ENCODE measurements at regions not wholly inside any gene's neighbourhood (a gene's known extent, or its start where the extent isn't known, plus 50 kb on each side); places are given as distances from the start of the nearest gene placed in this dataset.

DNA sequence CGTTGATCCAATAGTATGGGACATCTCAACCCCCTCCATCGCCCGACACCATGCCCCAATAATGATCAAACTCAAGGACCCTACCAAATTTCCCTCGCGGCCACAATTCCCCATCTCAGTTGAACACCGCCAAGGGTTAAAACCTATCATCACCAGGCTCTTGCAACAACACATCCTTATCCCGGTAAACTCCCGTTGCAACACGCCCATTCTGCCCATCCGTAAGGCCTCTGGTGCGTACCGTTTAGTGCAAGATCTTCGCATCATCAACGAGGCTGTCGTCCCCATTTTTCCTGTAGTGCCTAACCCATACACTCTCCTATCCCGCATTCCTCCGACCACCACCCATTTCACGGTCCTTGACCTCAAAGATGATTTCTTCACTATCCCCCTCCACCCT is 960.5 kb downstream of the RPA4 start:
- Mint-ChIP-seq H3K27ac (no peak overlapping the region), H3K4me3 (no peak overlapping the region), H3K36me3 (ENCODE audit: low read depth) (peaks cover 3% of the 10 kb centered on the region), H3K9me3 (ENCODE audit: low read depth) (peaks cover 10% of the 10 kb centered on the region), H3K4me1 (no peaks in the 10 kb centered on the region), H3K27me3 (no peaks in the 10 kb centered on the region)
- intact Hi-C loops (cut with DNase I, micrococcal nuclease) = no loop called here
- ChIA-PET CTCF (no interaction called here), POLR2A (no interaction called here)
- no peak for DNase-seq
- ATAC-seq = no peak

DNA sequence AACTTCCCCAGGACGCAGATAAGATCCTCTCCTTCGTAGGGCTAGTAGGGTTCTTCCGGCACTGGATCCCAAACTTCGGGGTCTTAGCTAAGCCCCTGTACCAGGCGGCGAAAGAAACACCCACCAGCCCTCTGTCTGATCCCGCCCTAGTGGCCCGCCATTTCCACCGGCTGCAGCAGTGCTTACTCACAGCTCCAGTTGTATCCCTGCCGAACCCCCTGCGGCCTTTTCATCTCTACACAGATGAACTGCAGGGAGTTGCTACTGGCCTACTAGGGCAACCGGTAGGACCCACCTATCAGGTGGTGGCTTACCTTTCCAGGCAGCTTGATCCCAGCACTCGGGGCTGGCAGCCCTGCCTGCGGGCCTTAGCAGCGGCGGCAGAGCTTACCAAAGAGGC is 961.2 kb downstream of the RPA4 start:
- H3K4me1 Mint-ChIP-seq = no peaks in the 10 kb centered on the region
- intact Hi-C loops (cut with DNase I, micrococcal nuclease) = no loop called here
- H3K36me3 Mint-ChIP-seq (ENCODE audit: low read depth) = peaks cover 3% of the 10 kb centered on the region
- ChIA-PET CTCF (no interaction called here), POLR2A (no interaction called here)
- no peak overlapping the region for H3K4me3 Mint-ChIP-seq
- ATAC-seq (no peak), DNase-seq (no peak)
- no peaks in the 10 kb centered on the region for H3K27me3 Mint-ChIP-seq
- peaks cover 10% of the 10 kb centered on the region for H3K9me3 Mint-ChIP-seq (ENCODE audit: low read depth)
- no peak overlapping the region for H3K27ac Mint-ChIP-seq

DNA sequence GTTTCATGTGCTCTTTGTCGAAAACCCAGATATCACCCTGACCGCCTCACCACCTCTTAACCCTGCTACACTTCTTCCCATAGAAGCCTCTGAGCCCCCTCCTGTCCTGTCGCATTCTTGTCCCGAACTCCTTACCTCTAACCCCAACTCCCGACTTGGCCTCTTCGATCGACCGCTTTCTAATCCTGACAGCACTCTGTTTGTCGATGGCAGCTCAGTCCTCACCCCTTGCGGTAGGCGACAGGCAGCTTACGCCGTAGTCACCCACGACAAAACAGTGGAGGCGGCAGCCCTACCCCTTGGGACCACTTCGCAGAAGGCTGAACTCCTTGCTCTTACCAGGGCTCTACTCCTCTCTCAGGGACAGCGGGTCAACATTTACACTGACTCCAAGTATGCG is 961.7 kb downstream of the RPA4 start:
- Mint-ChIP-seq H3K4me3 (no peak overlapping the region), H3K27me3 (no peaks in the 10 kb centered on the region), H3K9me3 (ENCODE audit: low read depth) (peaks cover 10% of the 10 kb centered on the region), H3K36me3 (ENCODE audit: low read depth) (peaks cover 3% of the 10 kb centered on the region), H3K4me1 (no peaks in the 10 kb centered on the region), H3K27ac (no peak overlapping the region)
- ChIA-PET CTCF (no interaction called here), POLR2A (no interaction called here)
- ATAC-seq = no peak
- intact Hi-C loops (cut with DNase I, micrococcal nuclease) = no loop called here
- DNase-seq = no peak

DNA sequence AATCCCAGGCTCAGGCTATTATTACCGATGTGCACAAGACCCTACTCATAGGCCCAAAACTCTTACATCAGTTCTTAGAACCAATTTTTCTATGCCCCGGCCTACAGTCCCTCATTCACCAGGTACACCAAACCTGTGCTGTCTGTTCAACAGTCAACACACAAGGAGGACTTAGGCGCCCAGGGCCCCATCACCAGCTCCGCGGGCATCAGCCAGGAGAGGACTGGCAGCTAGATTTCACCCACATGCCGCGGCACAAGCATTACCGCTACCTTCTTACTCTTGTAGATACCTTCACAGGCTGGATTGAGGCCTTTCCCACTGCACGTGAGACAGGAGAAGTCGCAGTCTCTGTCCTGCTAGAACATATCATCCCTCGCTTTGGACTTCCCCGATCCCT is 962.5 kb downstream of the RPA4 start:
- Mint-ChIP-seq H3K4me1 (no peaks in the 10 kb centered on the region), H3K9me3 (ENCODE audit: low read depth) (peaks cover 10% of the 10 kb centered on the region), H3K27ac (no peak overlapping the region), H3K36me3 (ENCODE audit: low read depth) (peaks cover 3% of the 10 kb centered on the region), H3K4me3 (no peak overlapping the region), H3K27me3 (no peaks in the 10 kb centered on the region)
- POLR2A ChIA-PET = no interaction called here
- intact Hi-C loops (cut with DNase I, micrococcal nuclease) = no loop called here
- no peak for ATAC-seq
- CTCF ChIA-PET = no interaction called here
- no peak for DNase-seq

DNA sequence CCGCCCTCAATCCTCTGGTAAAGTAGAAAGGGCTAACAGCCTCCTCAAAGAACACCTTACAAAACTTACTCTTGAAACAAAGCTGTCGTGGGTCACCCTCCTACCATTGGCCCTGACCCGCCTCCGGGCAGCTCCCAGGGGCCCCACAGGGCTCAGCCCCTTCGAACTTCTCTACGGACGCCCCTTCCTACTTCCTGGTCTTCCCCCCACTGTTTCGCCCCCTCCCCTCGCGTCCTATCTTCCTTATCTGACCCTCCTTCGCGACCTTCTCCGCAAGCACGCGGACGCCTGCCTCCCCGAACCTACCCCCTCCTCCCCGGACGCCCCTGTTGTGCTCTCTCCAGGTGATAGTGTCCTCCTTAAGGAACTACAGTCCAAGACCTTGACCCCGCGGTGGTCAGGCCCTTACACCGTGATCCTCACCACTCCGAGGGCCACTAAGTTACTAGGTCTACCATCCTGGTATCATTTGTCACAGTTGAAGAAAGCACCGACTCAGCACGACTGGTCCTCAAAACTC is 963.1 kb downstream of the RPA4 start:
- ATAC-seq = no peak
- H3K9me3 Mint-ChIP-seq (ENCODE audit: low read depth) = peaks cover 10% of the 10 kb centered on the region
- no peak overlapping the region for H3K4me3 Mint-ChIP-seq
- no peak for DNase-seq
- no peak overlapping the region for H3K27ac Mint-ChIP-seq
- intact Hi-C loops (cut with DNase I, micrococcal nuclease) = no loop called here
- H3K36me3 Mint-ChIP-seq (ENCODE audit: low read depth) = peaks cover 3% of the 10 kb centered on the region
- H3K4me1 Mint-ChIP-seq = no peaks in the 10 kb centered on the region
- no peaks in the 10 kb centered on the region for H3K27me3 Mint-ChIP-seq
- ChIA-PET POLR2A (no interaction called here), CTCF (no interaction called here)

DNA sequence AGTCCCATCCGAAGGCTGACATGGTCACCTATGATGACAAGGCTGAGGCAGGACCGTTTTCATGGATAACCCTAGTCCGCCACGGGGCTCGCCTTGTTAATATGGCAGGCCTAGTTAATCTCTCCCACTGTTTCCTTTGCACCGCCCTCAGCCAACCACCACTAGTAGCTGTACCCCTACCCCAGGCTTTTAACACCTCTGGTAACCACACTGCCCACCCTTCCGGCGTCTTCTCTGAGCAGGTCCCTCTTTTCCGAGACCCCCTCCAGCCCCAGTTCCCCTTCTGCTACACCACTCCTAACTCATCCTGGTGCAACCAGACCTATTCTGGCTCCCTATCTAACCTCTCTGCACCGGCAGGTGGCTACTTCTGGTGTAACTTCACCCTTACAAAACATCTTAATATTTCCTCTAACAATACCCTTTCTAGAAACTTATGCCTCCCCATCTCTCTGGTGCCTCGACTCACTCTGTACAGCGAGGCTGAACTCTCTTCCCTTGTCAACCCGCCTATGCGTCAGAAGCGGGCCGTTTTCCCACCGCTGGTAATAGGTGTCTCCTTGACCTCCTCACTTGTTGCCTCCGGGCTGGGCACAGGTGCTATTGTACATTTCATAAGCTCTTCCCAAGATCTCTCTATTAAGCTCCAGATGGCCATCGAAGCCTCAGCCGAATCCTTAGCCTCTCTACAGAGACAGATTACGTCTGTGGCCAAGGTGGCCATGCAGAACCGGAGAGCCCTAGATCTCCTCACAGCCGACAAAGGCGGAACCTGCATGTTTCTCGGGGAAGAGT is 964.4 kb downstream of the RPA4 start:
- H3K9me3 Mint-ChIP-seq (ENCODE audit: low read depth) = peaks cover 10% of the 10 kb centered on the region
- H3K36me3 Mint-ChIP-seq (ENCODE audit: low read depth) = peaks cover 3% of the 10 kb centered on the region
- H3K4me1 Mint-ChIP-seq = no peaks in the 10 kb centered on the region
- POLR2A ChIA-PET = no interaction called here
- intact Hi-C loops (cut with DNase I, micrococcal nuclease) = no loop called here
- H3K27ac Mint-ChIP-seq = no peak overlapping the region
- CTCF ChIA-PET = no interaction called here
- DNase-seq = no peak
- H3K4me3 Mint-ChIP-seq = no peak overlapping the region
- ATAC-seq = no peak
- no peaks in the 10 kb centered on the region for H3K27me3 Mint-ChIP-seq

DNA sequence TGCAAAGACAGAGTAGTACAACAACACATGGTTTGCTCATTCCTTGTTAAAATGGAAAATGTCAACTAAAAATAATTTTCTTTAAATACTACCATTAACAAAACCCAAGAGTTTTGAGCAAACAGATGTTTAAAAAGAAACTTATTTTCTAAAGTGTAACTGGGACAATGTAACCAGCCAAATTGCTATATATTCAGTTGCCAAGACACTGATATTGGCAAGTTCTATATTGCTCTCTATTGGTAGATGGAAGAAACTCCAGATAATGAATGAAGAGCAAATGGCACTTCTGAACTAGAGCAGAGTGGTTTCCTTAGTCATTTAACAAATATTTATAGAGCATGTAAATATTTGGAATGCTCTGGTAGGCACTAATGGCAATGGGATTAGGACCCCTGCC is 966.2 kb downstream of the RPA4 start:
- no peaks in the 10 kb centered on the region for H3K27me3 Mint-ChIP-seq
- ATAC-seq (no peak), DNase-seq (no peak)
- H3K36me3 Mint-ChIP-seq (ENCODE audit: low read depth) = no peaks in the 10 kb centered on the region
- no peaks in the 10 kb centered on the region for H3K4me1 Mint-ChIP-seq
- ChIA-PET CTCF (no interaction called here), POLR2A (no interaction called here)
- intact Hi-C loops (cut with DNase I, micrococcal nuclease) = no loop called here
- H3K9me3 Mint-ChIP-seq (ENCODE audit: low read depth) = no peaks in the 10 kb centered on the region
- H3K4me3 Mint-ChIP-seq = no peak overlapping the region
- H3K27ac Mint-ChIP-seq = no peak overlapping the region

DNA sequence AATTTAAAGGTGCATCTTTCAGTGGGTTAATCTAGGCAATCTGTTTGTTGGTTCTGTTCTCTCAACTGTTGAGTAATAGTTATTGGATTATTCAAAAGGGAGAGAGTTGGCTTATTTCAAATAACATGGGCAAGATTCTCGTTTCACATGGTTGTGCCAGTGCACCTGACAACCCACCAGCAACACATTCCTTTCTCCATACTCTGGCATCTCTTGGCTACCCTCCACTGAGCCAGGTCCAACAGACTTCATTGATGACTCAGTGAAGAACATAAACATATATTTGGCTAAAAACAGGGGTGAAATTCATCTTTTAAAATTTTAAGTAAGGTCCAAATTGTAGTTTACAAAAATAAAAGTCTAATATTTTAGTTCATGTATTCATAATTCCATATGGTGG is 967.2 kb downstream of the RPA4 start:
- CTCF ChIA-PET = no interaction called here
- POLR2A ChIA-PET = no interaction called here
- Mint-ChIP-seq H3K27ac (no peak overlapping the region), H3K9me3 (ENCODE audit: low read depth) (no peaks in the 10 kb centered on the region), H3K4me3 (no peak overlapping the region), H3K27me3 (no peaks in the 10 kb centered on the region), H3K4me1 (no peaks in the 10 kb centered on the region), H3K36me3 (ENCODE audit: low read depth) (no peaks in the 10 kb centered on the region)
- no peak for ATAC-seq
- intact Hi-C loops (cut with DNase I, micrococcal nuclease) = no loop called here
- DNase-seq = no peak

DNA sequence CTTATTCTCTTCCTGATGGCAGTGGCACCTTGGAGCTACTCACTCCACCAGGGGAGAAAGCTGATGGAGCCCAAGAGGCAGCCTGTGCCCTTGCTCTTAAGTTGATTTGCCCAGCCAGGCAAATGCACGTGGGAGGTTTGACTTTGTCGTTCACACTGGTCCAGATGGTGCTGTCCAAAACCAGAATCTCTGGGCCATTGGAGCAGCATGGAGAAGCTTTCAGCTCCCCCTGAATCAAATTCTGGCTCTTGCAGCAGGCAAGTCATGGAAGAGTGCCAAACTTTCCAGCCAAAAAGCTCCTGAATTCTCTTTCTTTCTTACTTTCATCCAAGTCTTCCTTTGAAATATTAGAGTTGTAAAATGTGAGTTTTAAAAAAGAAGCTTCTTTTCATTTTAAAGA is 970.4 kb downstream of the RPA4 start:
- H3K27me3 Mint-ChIP-seq = no peaks in the 10 kb centered on the region
- H3K4me1 Mint-ChIP-seq = no peaks in the 10 kb centered on the region
- ChIA-PET POLR2A (no interaction called here), CTCF (interaction anchor here (0.7 kb wide), 1 partner anchor 41 kb away, joined by 4 read pairs; no protein-coding TSS in a partner anchor)
- no peaks in the 10 kb centered on the region for H3K36me3 Mint-ChIP-seq (ENCODE audit: low read depth)
- ATAC-seq = no peak
- no peaks in the 10 kb centered on the region for H3K9me3 Mint-ChIP-seq (ENCODE audit: low read depth)
- H3K27ac Mint-ChIP-seq = no peak overlapping the region
- DNase-seq = no peak
- intact Hi-C loops (cut with DNase I, micrococcal nuclease) = no loop called here
- no peak overlapping the region for H3K4me3 Mint-ChIP-seq

DNA sequence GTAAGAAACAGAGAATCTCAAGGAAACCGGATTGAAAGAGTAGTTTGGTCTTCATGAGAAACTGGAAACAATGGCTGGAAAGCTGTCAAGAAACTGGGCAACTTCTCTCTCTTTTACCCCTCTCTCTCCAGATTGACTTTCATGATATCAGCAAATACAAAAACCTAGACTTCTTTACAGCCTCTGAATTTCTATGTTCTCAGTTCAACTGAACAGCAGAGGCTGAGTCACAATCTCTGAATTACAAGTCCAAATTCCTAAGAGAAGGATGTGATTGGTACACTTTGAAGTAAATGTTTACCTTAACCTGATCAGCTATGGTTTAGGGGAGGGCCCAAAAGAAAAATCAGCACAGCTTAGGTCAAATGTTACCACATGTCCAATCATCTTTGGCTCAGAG is 974.9 kb downstream of the RPA4 start:
- POLR2A ChIA-PET = no interaction called here

DNA sequence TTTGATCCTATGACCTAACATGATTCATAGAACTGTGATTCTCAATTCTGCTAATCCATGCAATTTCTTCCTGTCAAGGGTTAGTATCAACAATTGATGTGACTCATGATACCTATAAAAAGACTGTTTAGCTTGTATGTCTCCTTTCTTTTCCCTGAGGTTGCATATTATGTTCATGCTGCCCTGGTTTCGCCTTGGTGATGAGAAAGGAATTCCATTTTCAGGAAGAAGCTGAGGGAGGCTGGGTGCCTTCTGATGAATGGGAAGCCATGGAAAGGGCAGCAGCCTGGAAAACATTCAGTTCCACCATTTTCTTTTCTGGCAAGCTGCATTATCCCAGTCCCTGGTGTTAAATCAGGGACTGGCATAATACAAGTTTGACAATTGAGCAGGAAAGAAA is 976.5 kb downstream of the RPA4 start:
- no peak for DNase-seq
- Mint-ChIP-seq H3K4me3 (no peak overlapping the region), H3K27me3 (no peaks in the 10 kb centered on the region), H3K36me3 (ENCODE audit: low read depth) (no peaks in the 10 kb centered on the region), H3K4me1 (no peaks in the 10 kb centered on the region), H3K9me3 (ENCODE audit: low read depth) (no peaks in the 10 kb centered on the region), H3K27ac (no peak overlapping the region)
- ChIA-PET CTCF (interaction anchor here (1.1 kb wide), 1 partner anchor 157 kb away, joined by 3 read pairs; no protein-coding TSS in a partner anchor), POLR2A (no interaction called here)
- intact Hi-C loops (cut with DNase I, micrococcal nuclease) = no loop called here
- no peak for ATAC-seq

More for the DNA sequence above, 974.9 kb downstream of the RPA4 start:
- no peaks in the 10 kb centered on the region for H3K27me3 Mint-ChIP-seq
- ATAC-seq (no peak), DNase-seq (no peak)
- H3K27ac Mint-ChIP-seq = no peak overlapping the region
- no peaks in the 10 kb centered on the region for H3K9me3 Mint-ChIP-seq (ENCODE audit: low read depth)
- no peaks in the 10 kb centered on the region for H3K4me1 Mint-ChIP-seq
- H3K4me3 Mint-ChIP-seq = no peak overlapping the region
- H3K36me3 Mint-ChIP-seq (ENCODE audit: low read depth) = no peaks in the 10 kb centered on the region
- CTCF ChIA-PET = no interaction called here
- intact Hi-C loops (cut with DNase I, micrococcal nuclease) = no loop called here

DNA sequence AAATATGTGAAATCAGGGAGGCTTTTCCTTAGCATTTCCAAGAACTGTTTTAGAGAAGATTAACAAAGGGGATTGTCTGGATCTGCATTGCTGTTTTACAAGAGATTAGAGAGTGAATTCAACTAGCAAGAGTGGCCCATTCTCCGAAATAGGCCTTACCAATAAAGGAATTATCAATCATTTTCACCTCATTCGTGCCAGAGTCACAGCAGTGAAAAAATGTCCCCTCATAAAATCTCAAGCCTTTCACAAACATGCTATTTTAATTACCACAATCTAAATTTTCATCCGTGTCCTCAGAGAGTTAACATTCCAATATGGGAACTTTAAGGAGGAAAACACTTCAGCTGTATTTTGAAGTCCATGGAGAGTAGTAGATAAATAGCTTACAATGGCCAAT is 979.6 kb downstream of the RPA4 start:
- CTCF ChIA-PET = no interaction called here
- H3K36me3 Mint-ChIP-seq (ENCODE audit: low read depth) = no peaks in the 10 kb centered on the region
- POLR2A ChIA-PET = no interaction called here
- no peaks in the 10 kb centered on the region for H3K4me1 Mint-ChIP-seq
- H3K27ac Mint-ChIP-seq = no peak overlapping the region
- ATAC-seq (no peak), DNase-seq (no peak)
- H3K9me3 Mint-ChIP-seq (ENCODE audit: low read depth) = no peaks in the 10 kb centered on the region
- no peaks in the 10 kb centered on the region for H3K27me3 Mint-ChIP-seq
- no peak overlapping the region for H3K4me3 Mint-ChIP-seq
- intact Hi-C loops (cut with DNase I, micrococcal nuclease) = no loop called here

DNA sequence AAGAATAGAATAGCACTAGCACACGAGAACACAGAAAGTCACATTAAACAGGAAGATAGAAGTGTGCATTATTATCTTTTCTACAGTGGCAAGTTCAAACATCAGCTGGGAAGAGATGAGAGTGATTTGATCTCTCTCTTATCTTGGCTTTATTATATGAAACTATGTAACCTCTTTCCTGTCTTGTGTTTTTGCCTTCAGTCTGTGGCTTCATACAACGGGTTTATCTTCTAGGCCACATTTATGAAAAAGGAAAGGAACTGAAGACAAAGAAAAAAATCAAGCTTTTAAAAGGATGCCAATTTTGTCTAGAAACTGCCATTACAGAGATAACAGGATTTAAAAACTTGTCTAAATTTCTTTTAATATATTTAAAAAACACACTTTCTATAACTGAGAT is 983.6 kb downstream of the RPA4 start:
- Mint-ChIP-seq H3K4me3 (no peak overlapping the region), H3K4me1 (no peaks in the 10 kb centered on the region), H3K9me3 (ENCODE audit: low read depth) (no peaks in the 10 kb centered on the region), H3K27me3 (no peaks in the 10 kb centered on the region), H3K36me3 (ENCODE audit: low read depth) (no peaks in the 10 kb centered on the region), H3K27ac (no peak overlapping the region)
- POLR2A ChIA-PET = no interaction called here
- CTCF ChIA-PET = no interaction called here
- DNase-seq = no peak
- ATAC-seq = no peak
- intact Hi-C loops (cut with DNase I, micrococcal nuclease) = no loop called here

All from activated CD4-positive, alpha-beta T cell treated with anti-CD3 and anti-CD28 coated beads for 36 hours (primary cell).